DMS53 (cell line): ENCODE measurements at regions not wholly inside any gene's neighbourhood (a gene's known extent, or its start where the extent isn't known, plus 50 kb on each side); places are given as distances from the start of the nearest gene placed in this dataset.
A peak's percentile ranks its signal among the peaks of the same experiment; 100 is the strongest.
"Not testable (repeated sequence)": the region's sequence is repeated elsewhere in the genome, so short reads cannot be mapped to it uniquely, and the experiment has no call there.

ENCODE experiments used
- DNase-seq: peaks from one replicate; lab custom pipeline; 2025; lab: John Stamatoyannopoulos, UW

GRCh38 chr18:60062831-60063230 is 163.0 kb downstream of the PMAIP1 start:
- DNase-seq, result not testable (repeated sequence)

- DNase-seq, result no peak
Measured at GRCh38 chr18:60062396-60062795, 162.6 kb downstream of the PMAIP1 start.

GRCh38 chr18:60060578-60060977 is 160.8 kb downstream of the PMAIP1 start:
- no peak for DNase-seq

- DNase-seq, result no peak
Measured at GRCh38 chr18:60060026-60060425, 160.2 kb downstream of the PMAIP1 start.

GRCh38 chr18:60059216-60059615 is 159.4 kb downstream of the PMAIP1 start:
- no peak for DNase-seq

- DNase-seq, result peak; percentile 100
Measured at GRCh38 chr18:60053747-60054304, 154.0 kb downstream of the PMAIP1 start.

GRCh38 chr18:60050821-60051220 is 151.0 kb downstream of the PMAIP1 start:
- no peak for DNase-seq

- no peak for DNase-seq
Measured at GRCh38 chr18:60049172-60049571, 149.4 kb downstream of the PMAIP1 start.

GRCh38 chr18:60047556-60047955 is 147.8 kb downstream of the PMAIP1 start:
- no peak for DNase-seq

GRCh38 chr18:60044290-60045006 is 144.7 kb downstream of the PMAIP1 start:
- DNase-seq, result peak; percentile 79

GRCh38 chr18:60040971-60041370 is 141.2 kb downstream of the PMAIP1 start:
- DNase-seq, result no peak

- no peak for DNase-seq
Measured at GRCh38 chr18:60038731-60039130, 138.9 kb downstream of the PMAIP1 start.

GRCh38 chr18:60027397-60027796 is 127.6 kb downstream of the PMAIP1 start:
- DNase-seq, result peak; percentile 37

GRCh38 chr18:60024857-60025256 is 125.1 kb downstream of the PMAIP1 start:
- peak; percentile 46 for DNase-seq

GRCh38 chr18:60024345-60024744 is 124.5 kb downstream of the PMAIP1 start:
- no peak for DNase-seq

- no peak for DNase-seq
Measured at GRCh38 chr18:60022671-60023276, 123.0 kb downstream of the PMAIP1 start.

GRCh38 chr18:60021556-60021955 is 121.8 kb downstream of the PMAIP1 start:
- DNase-seq, result no peak

GRCh38 chr18:60020107-60020925 is 120.5 kb downstream of the PMAIP1 start:
- peak; percentile 39 for DNase-seq

GRCh38 chr18:60019463-60019840 is 119.7 kb downstream of the PMAIP1 start:
- DNase-seq, result no peak

GRCh38 chr18:60018618-60019462 is 119.0 kb downstream of the PMAIP1 start:
- no peak for DNase-seq

- peak; percentile 49 for DNase-seq
Measured at GRCh38 chr18:60018134-60018533, 118.3 kb downstream of the PMAIP1 start.

GRCh38 chr18:60017371-60017770 is 117.6 kb downstream of the PMAIP1 start:
- no peak for DNase-seq
